Islet of Langerhans (tissue), 1 donor: ENCODE measurements at regions not wholly inside any gene's neighbourhood (a gene's known extent, or its start where the extent isn't known, plus 50 kb on each side); places are given as distances from the start of the nearest gene placed in this dataset.
"Not testable (repeated sequence)": the region's sequence is repeated elsewhere in the genome, so short reads cannot be mapped to it uniquely, and the experiment has no call there.

Experiments
- FAIRE-seq: peaks from one replicate; lab custom pipeline; 2011; peaks lifted over from hg19 to GRCh38; lab: Jason Lieb, UNC

GRCh38 chr7:65807067-65807466, 65.8 kb upstream of the VKORC1L1 start:
- FAIRE-seq: not testable (repeated sequence)

- no peak for FAIRE-seq
Measured at GRCh38 chr7:65809259-65809981, 63.5 kb upstream of the VKORC1L1 start.

GRCh38 chr7:65809982-65810288, 62.9 kb upstream of the VKORC1L1 start:
- no peak for FAIRE-seq

GRCh38 chr7:65812281-65812680, 60.6 kb upstream of the VKORC1L1 start:
- no peak for FAIRE-seq

GRCh38 chr7:65814556-65815167, 58.2 kb upstream of the VKORC1L1 start:
- FAIRE-seq: not testable (repeated sequence)

GRCh38 chr7:65820287-65820950, 52.5 kb upstream of the VKORC1L1 start:
- FAIRE-seq: no peak
